ENCODE measurements at regions not wholly inside any gene's neighbourhood (a gene's known extent, or its start where the extent isn't known, plus 50 kb on each side); places are given as distances from the start of the nearest gene placed in this dataset.

DNA sequence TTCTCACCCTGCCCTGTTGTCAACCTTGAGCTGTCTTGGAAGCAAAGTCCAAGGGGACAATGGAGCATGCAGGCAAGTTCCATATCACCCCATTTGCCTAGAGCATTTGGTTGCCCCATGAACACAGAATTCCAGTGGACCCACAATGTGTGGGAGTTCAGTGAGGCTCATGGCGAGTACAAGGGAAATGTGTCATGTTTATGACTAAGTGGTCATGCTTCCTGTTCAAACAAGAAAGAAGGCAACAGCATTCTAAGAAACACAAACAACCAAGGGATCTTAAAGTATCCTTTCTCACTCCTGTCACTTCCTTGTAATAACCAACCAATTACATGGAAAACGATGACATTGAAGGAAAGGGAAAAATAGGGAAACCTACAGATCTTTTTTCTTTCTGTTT, 513.0 kb downstream of the INHBA start:
- no peaks in the 10 kb centered on the region for H3K4me1 ChIP-seq
- TF ChIP-seq POLR2A (IDR thresholded peaks at IDR 0.05) = no peak
- TF ChIP-seq, protein P1, sequence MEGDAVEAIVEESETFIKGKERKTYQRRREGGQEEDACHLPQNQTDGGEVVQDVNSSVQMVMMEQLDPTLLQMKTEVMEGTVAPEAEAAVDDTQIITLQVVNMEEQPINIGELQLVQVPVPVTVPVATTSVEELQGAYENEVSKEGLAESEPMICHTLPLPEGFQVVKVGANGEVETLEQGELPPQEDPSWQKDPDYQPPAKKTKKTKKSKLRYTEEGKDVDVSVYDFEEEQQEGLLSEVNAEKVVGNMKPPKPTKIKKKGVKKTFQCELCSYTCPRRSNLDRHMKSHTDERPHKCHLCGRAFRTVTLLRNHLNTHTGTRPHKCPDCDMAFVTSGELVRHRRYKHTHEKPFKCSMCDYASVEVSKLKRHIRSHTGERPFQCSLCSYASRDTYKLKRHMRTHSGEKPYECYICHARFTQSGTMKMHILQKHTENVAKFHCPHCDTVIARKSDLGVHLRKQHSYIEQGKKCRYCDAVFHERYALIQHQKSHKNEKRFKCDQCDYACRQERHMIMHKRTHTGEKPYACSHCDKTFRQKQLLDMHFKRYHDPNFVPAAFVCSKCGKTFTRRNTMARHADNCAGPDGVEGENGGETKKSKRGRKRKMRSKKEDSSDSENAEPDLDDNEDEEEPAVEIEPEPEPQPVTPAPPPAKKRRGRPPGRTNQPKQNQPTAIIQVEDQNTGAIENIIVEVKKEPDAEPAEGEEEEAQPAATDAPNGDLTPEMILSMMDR (IDR thresholded peaks at IDR 0.05) = no peak
- no peak overlapping the region for H3K27ac ChIP-seq
- H3K36me3 ChIP-seq = no peaks in the 10 kb centered on the region
- DNase-seq = no peak
- H3K4me3 ChIP-seq = no peak overlapping the region
- H3K27me3 ChIP-seq = no peaks in the 10 kb centered on the region
- H3K9me3 ChIP-seq = no peaks in the 10 kb centered on the region
- intact Hi-C loops (cut with DNase I; ENCODE audit: low total_unique reads) = no loop called here

DNA sequence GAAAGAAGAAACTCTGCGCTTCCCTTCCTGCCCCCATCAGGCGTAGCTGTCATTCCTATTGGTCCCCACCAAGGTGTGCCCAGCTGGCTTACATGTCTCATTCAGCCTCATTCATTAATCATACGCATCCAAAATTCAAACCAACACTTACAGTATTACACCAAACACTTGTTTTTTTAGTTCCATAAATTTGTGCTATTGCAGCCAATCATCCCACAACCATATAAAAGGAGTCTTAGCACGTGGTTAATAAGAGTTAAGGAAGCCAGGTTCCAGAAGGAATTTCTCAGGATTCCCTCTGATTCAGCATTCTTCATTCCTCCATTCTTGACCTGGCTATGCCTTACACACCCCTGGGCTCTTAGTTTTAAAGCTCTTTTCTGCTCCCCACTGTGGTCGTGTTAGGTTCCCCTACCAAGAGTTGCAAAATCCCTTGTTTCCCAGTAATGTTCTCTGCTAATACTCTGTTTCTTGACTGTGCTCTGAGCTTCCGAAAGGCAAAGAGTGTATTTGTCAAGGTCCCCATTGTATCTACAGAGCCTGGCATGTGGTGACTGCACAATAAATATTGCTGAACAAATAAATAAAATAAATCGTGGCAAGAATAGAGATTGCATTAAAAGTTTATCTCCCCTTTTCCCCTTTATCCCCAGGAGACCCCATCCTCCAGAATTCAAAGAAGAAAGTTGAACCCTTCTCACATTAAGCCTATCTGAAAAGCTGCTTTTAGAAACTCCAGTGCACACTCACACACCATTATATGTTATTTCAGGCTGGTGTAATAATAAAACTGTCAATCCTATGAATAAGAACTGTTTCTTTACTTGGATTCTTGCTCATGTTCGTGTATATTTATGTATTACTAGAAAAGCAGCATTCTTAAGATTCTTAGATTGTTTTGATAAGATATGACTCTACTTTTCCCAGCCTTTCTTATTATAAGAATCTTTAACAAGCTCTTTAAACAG, 514.4 kb downstream of the INHBA start:
- Histone ChIP-seq H3K9me3 (no peaks in the 10 kb centered on the region), H3K27me3 (no peaks in the 10 kb centered on the region), H3K4me3 (no peak overlapping the region), H3K27ac (no peak overlapping the region), H3K4me1 (no peaks in the 10 kb centered on the region), H3K36me3 (no peaks in the 10 kb centered on the region)
- intact Hi-C loops (cut with DNase I; ENCODE audit: low total_unique reads) = no loop called here
- no peak for TF ChIP-seq POLR2A (IDR thresholded peaks at IDR 0.05)
- TF ChIP-seq, protein P1 (IDR thresholded peaks at IDR 0.05) = no peak
- DNase-seq = no peak

GRCh38 chr7:41187322-41187721, 515.6 kb downstream of the INHBA start:
- DNase-seq = no peak
- intact Hi-C loops (cut with DNase I; ENCODE audit: low total_unique reads) = no loop called here
- no peaks in the 10 kb centered on the region for H3K4me1 ChIP-seq
- no peaks in the 10 kb centered on the region for H3K9me3 ChIP-seq
- H3K4me3 ChIP-seq = no peak overlapping the region
- no peak overlapping the region for H3K27ac ChIP-seq
- no peak for TF ChIP-seq POLR2A (IDR thresholded peaks at IDR 0.05)
- TF ChIP-seq, protein P1 (IDR thresholded peaks at IDR 0.05) = no peak
- no peaks in the 10 kb centered on the region for H3K27me3 ChIP-seq
- H3K36me3 ChIP-seq = no peaks in the 10 kb centered on the region

DNA sequence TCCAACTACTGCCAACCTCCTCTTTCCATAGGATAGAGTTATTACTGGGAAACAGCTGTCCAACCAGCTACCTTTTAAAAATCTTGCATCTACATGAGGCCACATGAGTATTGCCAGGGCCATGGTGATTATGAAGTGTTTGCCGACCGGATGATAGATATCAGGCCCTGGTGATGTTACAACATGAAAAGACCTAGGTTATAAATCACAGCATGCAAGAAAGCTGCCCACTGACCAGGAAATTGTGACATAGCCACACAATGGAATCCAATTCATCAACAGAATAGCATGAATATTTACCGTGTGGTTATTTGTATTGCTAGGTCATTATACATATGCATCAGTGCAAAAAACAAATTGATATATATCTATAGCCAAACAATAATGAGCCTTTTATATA, 517.0 kb downstream of the INHBA start:
- H3K36me3 ChIP-seq = no peaks in the 10 kb centered on the region
- DNase-seq = no peak
- TF ChIP-seq POLR2A (IDR thresholded peaks at IDR 0.05) = no peak
- TF ChIP-seq, protein P1 (IDR thresholded peaks at IDR 0.05) = no peak
- H3K9me3 ChIP-seq = no peaks in the 10 kb centered on the region
- no peaks in the 10 kb centered on the region for H3K27me3 ChIP-seq
- no peak overlapping the region for H3K4me3 ChIP-seq
- intact Hi-C loops (cut with DNase I; ENCODE audit: low total_unique reads) = no loop called here
- no peak overlapping the region for H3K27ac ChIP-seq
- no peaks in the 10 kb centered on the region for H3K4me1 ChIP-seq

DNA sequence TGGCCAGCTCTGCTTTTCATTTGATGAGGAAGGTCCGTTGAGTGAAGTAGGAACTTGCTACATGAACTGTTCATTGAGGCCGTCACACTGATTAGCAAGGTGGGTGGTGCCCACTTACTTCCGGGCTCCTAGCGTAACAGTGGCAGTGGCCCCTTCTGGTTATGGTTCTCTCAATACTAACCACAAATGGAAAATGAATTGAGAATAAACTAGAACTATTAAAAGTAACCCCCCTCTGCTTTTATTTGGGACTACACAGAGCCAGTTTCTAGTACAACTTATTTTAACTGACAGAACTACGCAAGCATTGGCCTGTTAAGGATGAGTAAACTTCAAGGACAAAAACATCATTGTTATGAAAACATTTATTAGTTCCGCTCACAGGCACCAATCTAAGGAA, 519.1 kb downstream of the INHBA start:
- Histone ChIP-seq H3K27ac (no peak overlapping the region), H3K4me1 (no peaks in the 10 kb centered on the region), H3K36me3 (no peaks in the 10 kb centered on the region), H3K27me3 (no peaks in the 10 kb centered on the region), H3K4me3 (no peak overlapping the region), H3K9me3 (no peaks in the 10 kb centered on the region)
- intact Hi-C loops (cut with DNase I; ENCODE audit: low total_unique reads) = no loop called here
- TF ChIP-seq, protein P1 (IDR thresholded peaks at IDR 0.05) = no peak
- no peak for TF ChIP-seq POLR2A (IDR thresholded peaks at IDR 0.05)
- DNase-seq = no peak
